SU-DHL-6 (cell line): ENCODE measurements at regions not wholly inside any gene's neighbourhood (a gene's known extent, or its start where the extent isn't known, plus 50 kb on each side); places are given as distances from the start of the nearest gene placed in this dataset.

ENCODE experiments used
- H2AFZ ChIP-seq: fragments of 200-600 bp; sonication (generic); 2 replicates; pipeline ENCODE4 v1.6.1; 2014; ENCODE audit warnings: low read depth, mild to moderate bottlenecking, moderate library complexity, mixed read lengths, antibody characterized with exemption, low read length; ENCODE audit not compliant: severe bottlenecking
- H3F3A ChIP-seq: fragments of 200-600 bp; shearing (Covaris generic); 2 replicates; pipeline ENCODE4 v1.6.0; 2016; ENCODE audit warnings: antibody characterized with exemption, mild to moderate bottlenecking; ENCODE audit not compliant: insufficient read depth
- H3K27ac ChIP-seq: fragments of 200-600 bp; sonication (generic); 2 replicates; pipeline ENCODE4 v1.5.1; 2016; ENCODE audit warnings: low read depth, mild to moderate bottlenecking, low read length, moderate library complexity, mixed read lengths
- H3K27me3 ChIP-seq: fragments of 200-600 bp; sonication (generic), shearing (Covaris generic); 2 replicates; pipeline ENCODE4 v1.6.0; 2014; ENCODE audit warnings: mild to moderate bottlenecking, low read length
- H3K36me3 ChIP-seq: fragments of 200-600 bp; sonication (generic); 2 replicates; pipeline ENCODE4 v1.6.1; 2014; ENCODE audit warnings: mild to moderate bottlenecking, low read length, mixed read lengths
- H3K4me2 ChIP-seq: fragments of 300-600, 200-600 bp; shearing (Covaris generic), sonication (generic); 2 replicates; pipeline ENCODE4 v1.6.0; 2014; ENCODE audit warnings: low read length, low read depth, mild to moderate bottlenecking; ENCODE audit not compliant: poor library complexity, severe bottlenecking
- H3K4me3 ChIP-seq: fragments of 200-600 bp; sonication (generic); 2 replicates; pipeline ENCODE4 v1.5.1; 2014; ENCODE audit warnings: antibody characterized with exemption, low read length, mild to moderate bottlenecking, mixed read lengths; ENCODE audit not compliant: insufficient read depth, poor library complexity, severe bottlenecking
- H3K79me2 ChIP-seq: fragments of 200-600 bp; sonication (generic); 2 replicates; pipeline ENCODE4 v1.6.1; 2014; ENCODE audit warnings: mild to moderate bottlenecking, low read length, moderate library complexity; ENCODE audit not compliant: insufficient read depth
- H3K9ac ChIP-seq: fragments of 200-600 bp; sonication (generic); 2 replicates; pipeline ENCODE4 v1.7.0; 2014; ENCODE audit warnings: mild to moderate bottlenecking, low read length
- H3K9me2 ChIP-seq: fragments of 200-600 bp; sonication (generic); replicated peaks from 2 replicates; pipeline ENCODE4 v1.6.1; 2014; ENCODE audit warnings: low read length; ENCODE audit not compliant: insufficient read depth
- H3K9me3 ChIP-seq: fragments of 200-600 bp; sonication (generic); 2 replicates; pipeline ENCODE4 v1.6.1; 2014; ENCODE audit warnings: low read length, mixed read lengths; ENCODE audit not compliant: insufficient read depth
- H4K20me1 ChIP-seq: fragments of 200-600 bp; sonication (generic); 2 replicates; pipeline ENCODE4 v1.6.1; 2014; ENCODE audit warnings: low read depth, mild to moderate bottlenecking, antibody characterized with exemption, low read length, moderate library complexity, mixed read lengths
- EZH2phosphoT487 ChIP-seq: fragments of 200-600 bp; sonication (generic), shearing (Covaris generic); conservative IDR thresholded peaks from 2 replicates; pipeline ENCODE4 v1.6.1; 2018; ENCODE audit warnings: mild to moderate bottlenecking, antibody characterized with exemption, low read length, moderate library complexity, mixed read lengths
- TF ChIP-seq, protein P1 (sequence below): fragments of 200-600 bp; sonication (generic); IDR thresholded peaks from one replicate; pipeline ENCODE4 v1.5.1; 2017; ENCODE audit warnings: antibody characterized with exemption, mild to moderate bottlenecking, low read length, moderate library complexity; ENCODE audit not compliant: insufficient read depth, poor library complexity, severe bottlenecking

DNA sequence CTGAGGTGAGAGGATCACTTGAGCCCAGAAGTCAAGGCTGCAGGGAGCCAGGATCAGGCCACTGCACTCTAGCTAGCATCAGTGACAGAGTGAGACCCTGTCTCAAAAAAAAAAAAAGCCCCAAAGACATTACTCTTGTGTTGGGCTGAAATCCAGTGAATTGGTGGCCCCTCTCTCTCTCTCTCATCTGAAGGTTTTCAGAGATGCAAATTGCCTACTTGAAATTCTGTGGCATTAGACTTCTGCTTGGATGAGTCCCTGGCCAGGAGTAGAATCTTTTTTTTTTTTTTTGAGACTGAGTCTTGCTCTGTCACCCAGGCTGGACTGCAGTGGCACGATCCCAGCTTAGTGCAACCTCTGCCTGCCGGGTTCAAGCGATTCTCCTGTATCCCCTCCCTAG lies 112.0 kb upstream of the ATF7IP start:
- Histone ChIP-seq H2AFZ (no peak overlapping the region), H4K20me1 (no peaks in the 10 kb centered on the region), H3K9ac (no peak overlapping the region), H3K27ac (no peak overlapping the region), H3K9me3 (no peaks in the 10 kb centered on the region), H3K79me2 (no peaks in the 10 kb centered on the region), H3K4me2 (no peak overlapping the region), H3F3A (peaks cover 9% of the 10 kb centered on the region), H3K9me2 (no peaks in the 10 kb centered on the region), H3K27me3 (no peaks in the 10 kb centered on the region), H3K4me3 (no peak overlapping the region), H3K36me3 (no peaks in the 10 kb centered on the region)
- TF ChIP-seq EZH2phosphoT487 = no peak
- TF ChIP-seq, protein P1, sequence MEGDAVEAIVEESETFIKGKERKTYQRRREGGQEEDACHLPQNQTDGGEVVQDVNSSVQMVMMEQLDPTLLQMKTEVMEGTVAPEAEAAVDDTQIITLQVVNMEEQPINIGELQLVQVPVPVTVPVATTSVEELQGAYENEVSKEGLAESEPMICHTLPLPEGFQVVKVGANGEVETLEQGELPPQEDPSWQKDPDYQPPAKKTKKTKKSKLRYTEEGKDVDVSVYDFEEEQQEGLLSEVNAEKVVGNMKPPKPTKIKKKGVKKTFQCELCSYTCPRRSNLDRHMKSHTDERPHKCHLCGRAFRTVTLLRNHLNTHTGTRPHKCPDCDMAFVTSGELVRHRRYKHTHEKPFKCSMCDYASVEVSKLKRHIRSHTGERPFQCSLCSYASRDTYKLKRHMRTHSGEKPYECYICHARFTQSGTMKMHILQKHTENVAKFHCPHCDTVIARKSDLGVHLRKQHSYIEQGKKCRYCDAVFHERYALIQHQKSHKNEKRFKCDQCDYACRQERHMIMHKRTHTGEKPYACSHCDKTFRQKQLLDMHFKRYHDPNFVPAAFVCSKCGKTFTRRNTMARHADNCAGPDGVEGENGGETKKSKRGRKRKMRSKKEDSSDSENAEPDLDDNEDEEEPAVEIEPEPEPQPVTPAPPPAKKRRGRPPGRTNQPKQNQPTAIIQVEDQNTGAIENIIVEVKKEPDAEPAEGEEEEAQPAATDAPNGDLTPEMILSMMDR = no peak

DNA sequence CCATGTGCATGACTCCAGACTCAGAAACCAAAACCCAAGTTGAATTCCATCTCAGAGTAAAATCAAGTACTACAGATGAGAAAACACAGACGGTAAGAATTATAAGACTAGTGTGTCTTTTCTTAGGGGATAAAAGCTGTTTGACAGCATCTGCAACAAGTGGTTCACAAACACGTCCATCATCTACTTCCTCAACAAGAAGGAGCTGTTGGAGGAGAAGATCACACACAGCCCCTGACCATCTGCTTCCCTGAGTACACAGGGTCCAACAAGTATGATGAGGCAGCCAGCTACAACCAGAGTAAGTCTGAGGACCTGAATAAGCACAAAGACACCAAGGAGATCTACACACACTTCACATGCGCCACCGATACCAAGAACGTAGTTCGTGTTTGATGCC lies 110.7 kb upstream of the ATF7IP start:
- Histone ChIP-seq H2AFZ (no peak overlapping the region), H3K27ac (no peak overlapping the region)

DNA sequence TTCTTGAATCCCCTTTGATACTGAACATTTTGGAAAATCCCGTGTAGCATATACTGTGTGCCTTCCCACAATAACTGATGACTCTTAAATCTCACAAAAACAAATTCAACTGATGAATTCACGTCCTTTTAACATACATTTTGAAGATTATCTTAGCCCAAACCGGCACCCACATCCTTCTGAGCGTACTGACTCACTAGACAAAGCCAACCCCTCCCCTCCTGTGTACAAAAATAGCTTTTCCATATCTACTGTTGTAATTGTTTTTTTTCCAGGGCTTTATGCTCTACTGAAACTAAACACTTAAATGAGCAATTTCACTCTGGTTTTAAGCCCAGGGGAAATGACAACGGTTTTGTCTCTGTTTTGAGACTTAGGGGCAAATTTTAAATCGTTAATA lies 109.4 kb upstream of the ATF7IP start:
- no peaks in the 10 kb centered on the region for H4K20me1 ChIP-seq
- no peaks in the 10 kb centered on the region for H3K9me3 ChIP-seq
- no peak overlapping the region for H3K4me3 ChIP-seq
- peak overlapping the region; percentile 99 for H3K27ac ChIP-seq
- peak overlapping the region; percentile 80 for H3K4me2 ChIP-seq
- no peaks in the 10 kb centered on the region for H3K27me3 ChIP-seq
- no peaks in the 10 kb centered on the region for H3K79me2 ChIP-seq
- H3K36me3 ChIP-seq = no peaks in the 10 kb centered on the region
- H3K9me2 ChIP-seq = no peaks in the 10 kb centered on the region
- H2AFZ ChIP-seq = peak overlapping the region; percentile 64
- TF ChIP-seq, protein P1 = no peak
- no peak for TF ChIP-seq EZH2phosphoT487
- peaks cover 9% of the 10 kb centered on the region for H3F3A ChIP-seq
- H3K9ac ChIP-seq = peak overlapping the region; percentile 52

More for the DNA sequence above, 110.7 kb upstream of the ATF7IP start:
- Histone ChIP-seq H3K79me2 (no peaks in the 10 kb centered on the region), H3K4me2 (no peak overlapping the region), H3K27me3 (no peaks in the 10 kb centered on the region), H3F3A (peaks cover 9% of the 10 kb centered on the region), H4K20me1 (no peaks in the 10 kb centered on the region), H3K9me3 (no peaks in the 10 kb centered on the region), H3K4me3 (no peak overlapping the region), H3K9me2 (no peaks in the 10 kb centered on the region), H3K9ac (no peak overlapping the region), H3K36me3 (no peaks in the 10 kb centered on the region)
- TF ChIP-seq, protein P1 = no peak
- TF ChIP-seq EZH2phosphoT487 = no peak
